T follicular helper cell (primary cell): ENCODE measurements at regions not wholly inside any gene's neighbourhood (a gene's known extent, or its start where the extent isn't known, plus 50 kb on each side); places are given as distances from the start of the nearest gene placed in this dataset.

ENCODE experiments used
- DNase-seq: peaks from one replicate; pipeline ENCODE4 v3.0.0-alpha.2; 2020; ENCODE audit warnings: low read depth

DNA sequence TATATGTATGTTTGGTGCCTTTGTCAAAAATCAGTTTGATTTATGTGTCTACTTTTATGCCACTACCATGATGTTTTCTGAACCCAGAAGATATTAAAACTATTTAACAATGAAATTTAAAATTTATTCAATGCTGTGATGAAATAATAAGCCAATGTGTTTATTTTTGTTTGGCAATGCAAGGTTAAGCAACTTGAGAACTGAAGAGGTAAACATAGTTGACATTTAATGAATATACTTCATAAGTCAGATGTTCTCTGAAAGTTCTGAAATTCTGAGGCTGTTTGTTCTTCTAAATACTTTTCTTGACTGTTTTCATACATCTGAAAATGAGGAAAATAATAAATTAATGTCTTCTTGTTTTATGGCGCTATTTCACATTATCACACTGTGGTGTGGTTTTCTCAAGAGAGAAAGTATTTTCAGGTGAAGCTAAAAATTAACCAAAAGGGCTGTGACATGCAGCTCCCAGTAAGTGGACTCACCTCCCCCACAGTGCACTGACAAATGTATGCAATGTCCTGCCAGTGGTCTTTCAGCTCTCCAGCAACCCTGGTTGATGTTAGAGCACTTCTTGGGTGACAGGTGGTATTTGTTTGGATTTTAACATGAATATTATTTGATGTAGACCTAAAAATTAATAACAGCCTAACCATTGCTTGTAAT is 863.6 kb upstream of the SALL3 start:
- DNase-seq, result no peak

DNA sequence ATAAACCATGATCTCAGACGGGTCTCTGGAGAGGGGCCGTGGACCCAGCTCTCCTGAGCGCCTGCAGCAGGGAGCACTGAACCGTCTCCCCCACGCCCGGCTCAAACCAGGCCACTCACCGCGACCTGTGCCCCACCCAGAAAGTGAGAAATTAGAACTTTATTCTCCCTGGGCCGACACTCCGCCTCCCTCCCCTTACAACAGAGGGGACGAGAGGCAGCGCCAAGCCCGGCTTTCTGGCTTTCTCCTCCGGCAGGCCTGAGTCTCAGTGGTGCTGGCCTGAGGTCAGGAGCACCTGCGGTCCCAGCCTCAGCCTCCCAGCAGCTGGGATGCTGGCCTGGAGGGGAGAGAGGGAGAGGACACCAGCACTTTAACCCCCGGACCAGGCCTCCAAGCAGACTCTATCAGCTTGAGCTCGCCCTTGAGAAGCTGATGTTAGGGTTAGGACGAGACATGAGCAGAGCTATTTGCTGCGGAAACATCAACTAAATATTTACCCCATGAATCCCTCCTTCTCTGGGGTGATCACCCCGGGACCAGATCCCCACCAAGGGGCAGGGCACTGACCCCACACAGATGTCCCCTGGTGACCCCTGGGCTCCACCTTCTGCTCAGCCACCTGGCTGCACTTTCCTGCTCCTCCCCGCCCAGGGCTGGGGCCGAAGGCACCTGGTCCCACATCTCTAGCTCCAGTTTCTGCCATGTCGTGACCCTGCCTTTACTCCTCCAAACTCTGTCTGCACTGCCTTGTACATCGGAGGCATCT is 856.3 kb upstream of the SALL3 start:
- DNase-seq, result no peak

DNA sequence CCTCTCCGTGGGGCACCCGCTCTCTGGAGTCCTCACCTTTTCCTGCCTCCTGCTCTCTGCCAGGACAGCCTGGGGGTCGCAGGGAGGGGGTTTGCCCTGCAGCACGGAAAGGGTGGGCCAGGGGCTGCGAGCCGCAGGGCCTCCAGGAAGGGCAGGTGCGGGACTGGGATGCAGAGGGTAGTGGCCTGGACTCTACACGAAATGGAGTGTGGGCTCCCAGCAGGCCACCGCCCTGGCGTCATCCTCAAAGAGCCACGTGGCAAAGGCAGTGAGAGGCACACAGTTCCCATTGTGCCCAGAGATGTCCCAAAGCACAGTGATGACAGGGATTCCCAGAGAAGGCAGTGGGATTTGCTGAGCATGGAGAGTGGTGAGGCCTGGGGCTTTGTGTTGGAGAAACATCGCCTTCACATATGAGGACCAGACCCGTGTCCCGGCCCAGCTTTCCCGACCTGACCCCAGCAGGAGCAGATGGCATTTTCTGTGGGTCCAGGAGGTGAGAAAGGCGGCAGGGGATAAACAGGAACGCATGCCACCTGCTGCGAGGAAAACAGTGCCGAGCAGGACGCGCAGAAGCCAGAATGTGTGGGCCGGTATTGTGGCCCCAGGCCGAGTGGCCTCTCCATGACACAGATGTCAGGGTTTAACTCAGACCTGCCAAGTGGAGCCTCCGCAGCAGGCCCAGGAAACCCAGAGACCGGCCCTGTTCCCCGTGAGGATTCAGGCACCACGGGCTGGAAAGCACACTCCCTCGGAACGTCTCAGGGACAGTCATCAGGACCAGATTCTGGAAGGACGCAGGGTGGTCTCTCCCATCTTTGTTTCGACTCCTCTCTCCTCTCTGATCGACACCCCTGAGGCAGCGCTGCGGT is 855.5 kb upstream of the SALL3 start:
- no peak for DNase-seq

DNA sequence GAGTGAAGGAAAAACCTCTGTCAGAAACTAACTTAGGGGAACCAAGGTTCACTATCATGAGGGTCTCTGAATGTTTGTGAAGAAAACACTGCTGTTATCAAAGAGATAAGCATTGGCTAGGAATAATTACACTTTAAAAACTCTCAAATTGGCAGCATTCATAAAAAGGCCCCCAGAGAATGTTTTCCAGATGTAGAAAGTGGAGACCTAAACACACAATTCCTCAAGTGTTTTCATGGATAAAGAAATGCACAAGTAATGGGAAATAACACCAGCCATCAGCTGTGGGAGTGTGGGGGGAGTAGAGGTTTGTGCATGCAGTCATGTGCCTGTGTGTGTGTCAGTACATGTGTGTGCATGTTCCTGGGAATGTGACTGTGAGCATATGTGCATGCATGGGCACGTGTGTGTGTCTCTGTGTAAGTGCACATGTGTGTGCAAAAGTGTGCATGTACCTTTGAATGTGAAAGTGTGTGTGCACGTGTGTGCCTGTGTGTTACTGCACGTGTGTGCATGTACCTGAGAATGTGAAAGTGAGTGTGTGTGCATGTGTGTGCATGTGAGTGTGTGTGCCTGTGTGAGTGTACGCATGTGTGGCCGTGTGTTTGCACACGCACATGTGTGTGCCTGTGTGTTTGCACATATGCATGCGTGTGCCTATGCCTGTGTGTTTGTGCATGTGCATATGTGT is 854.3 kb upstream of the SALL3 start:
- DNase-seq, result no peak

DNA sequence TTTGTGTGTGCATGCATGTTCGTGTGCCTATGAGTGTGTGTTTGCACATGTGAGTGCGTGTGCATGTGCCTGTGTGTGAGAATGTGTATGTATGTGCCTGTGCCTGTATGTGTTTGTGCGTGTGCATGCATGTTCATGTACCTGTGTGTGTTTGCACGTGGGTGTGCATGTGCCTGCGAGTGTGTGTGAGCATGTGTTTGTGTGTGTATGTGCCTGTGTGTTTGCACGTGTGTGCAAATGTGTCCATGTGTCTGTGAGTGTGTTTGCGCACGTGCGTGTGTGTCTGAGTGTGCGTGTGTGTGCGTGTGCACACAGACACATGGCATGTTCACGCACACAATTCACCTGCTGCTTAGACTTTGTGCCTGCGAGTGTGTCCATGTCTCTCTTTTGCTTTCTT is 853.5 kb upstream of the SALL3 start:
- no peak for DNase-seq

DNA sequence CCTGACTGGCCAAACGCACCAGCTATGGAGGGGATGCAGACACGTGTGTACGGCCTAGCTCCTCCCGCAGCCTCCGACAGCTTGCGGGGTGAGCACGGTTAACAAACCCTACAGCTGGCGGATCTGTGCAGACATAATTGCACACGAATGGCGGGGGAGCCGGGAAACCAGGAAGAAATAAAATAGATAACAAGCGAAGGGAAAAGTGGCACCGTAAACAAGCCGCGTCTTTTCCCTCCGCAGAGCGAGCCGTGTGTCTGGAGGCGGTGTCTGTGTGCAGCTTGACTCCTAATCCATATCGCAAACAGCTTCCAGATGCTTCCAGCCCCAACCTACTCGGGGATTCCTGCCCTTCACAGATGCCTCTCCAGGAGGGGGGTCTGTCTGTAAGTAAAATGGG is 853.1 kb upstream of the SALL3 start:
- no peak for DNase-seq

DNA sequence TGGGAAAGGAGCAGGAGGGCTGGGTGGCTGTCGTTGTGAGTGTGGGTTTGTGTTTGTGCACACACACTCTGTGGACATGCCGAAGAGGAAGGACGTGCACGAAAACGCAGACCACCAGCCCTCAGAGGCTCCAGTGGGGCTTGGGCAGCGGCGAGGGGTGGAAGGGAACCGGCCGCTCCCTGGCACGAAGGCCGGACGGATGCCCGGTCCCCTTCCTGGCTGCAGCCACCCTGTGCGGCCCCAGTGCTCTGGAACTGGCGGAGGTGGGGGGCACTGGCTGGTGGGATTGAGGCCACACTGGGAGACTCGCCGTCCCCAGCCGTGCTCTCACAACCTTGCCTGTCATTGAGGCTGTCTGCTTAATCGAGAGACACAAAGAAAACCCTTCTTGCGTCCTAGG is 852.6 kb upstream of the SALL3 start:
- no peak for DNase-seq

DNA sequence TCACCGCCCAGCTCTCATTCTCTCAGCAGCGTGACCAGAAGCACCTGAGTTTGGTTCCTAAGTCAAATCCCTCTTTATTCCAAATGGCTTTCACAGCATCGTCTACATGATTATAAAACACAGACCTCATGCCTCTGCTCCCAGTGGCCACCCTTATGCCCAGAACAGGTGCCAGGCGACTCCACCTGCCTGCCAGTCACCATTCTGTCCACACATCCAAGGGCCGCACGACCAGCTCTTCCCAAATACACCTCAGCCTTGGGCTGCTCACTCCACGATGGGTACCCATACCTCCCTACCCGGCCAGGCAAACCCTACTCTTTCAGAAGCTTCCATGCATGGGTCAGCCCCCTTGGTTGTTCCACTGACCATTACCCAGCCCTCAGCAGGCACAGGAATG is 851.6 kb upstream of the SALL3 start:
- no peak for DNase-seq

DNA sequence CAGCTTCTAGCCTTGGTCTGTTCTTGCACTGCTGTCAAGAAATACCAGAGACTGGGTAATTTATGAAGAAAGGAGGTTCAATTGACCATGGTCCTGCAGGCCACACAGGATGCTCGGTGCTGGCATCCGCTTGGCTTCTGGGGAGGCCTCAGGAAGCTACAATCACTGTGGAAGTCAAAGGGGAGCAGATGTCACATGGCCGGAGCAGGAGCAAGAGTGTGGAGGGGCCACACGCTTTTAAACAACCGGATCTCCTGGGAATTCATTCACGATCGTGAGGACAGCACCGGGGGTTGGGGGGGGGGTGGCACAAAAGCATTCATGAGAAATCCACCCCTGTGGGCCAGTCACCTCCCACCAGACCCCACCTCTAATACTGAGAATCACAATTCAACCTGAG is 850.4 kb upstream of the SALL3 start:
- DNase-seq, result no peak

DNA sequence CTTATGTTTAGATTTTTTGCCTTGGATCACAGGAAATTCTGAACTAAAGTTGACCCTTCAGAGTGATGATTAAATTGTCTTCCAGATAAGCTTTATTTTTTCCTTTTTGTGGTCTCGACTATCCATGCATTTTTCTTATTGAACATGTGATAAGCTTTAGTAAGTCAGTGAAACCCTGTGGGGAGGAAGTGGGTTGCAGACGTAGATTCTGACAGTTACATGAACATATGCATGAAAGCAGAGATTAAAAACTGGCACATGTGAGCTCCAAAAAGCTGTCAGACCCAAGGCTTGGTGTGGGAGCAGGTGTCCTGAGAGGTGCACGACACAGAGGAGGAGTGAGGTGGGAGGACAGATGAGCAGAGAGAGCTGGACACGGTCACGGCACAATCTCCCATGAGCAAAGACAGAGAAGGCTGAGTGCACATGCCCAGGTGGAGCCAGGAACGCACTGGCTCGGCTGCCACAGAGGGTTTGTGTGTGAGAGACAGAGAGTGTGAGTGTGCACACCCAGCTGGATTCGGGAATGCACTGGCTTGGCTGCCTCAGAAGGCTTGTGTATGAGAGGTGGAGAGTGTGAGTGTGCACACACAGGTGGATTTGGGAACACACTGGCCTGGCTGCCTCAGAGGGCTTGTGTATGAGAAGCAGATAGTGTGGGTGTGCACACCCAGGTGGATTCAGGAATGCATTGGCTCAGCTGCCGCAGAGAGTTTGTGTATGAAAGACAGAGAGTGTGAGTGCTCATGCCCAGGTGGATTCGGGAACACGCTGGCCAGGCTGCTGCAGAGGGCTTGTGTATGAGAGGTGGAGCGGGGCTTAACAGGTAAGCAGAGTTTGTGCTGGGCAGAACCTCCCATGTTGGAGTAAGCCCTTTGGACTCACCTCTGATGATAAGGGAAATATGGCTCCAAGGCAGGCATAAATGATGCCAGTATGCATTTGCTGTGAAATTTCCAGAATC is 849.1 kb upstream of the SALL3 start:
- no peak for DNase-seq

DNA sequence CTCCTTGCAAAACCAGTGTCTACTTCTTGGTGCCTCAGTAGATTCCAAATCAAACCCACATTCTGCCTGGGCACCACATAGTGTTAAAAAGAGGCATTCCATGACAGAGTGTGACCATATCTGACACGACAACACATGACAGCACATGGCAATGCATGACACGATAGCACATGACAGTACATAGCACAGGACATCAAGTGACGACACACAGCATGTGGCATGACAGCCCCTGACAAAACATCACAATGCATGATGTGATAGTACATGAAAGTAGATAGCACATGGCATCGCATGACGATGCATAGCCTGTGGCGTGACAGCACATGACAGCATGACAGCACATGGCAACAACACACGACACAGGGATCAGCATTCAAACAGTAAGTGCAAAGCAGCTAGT is 845.9 kb upstream of the SALL3 start:
- DNase-seq, result no peak

DNA sequence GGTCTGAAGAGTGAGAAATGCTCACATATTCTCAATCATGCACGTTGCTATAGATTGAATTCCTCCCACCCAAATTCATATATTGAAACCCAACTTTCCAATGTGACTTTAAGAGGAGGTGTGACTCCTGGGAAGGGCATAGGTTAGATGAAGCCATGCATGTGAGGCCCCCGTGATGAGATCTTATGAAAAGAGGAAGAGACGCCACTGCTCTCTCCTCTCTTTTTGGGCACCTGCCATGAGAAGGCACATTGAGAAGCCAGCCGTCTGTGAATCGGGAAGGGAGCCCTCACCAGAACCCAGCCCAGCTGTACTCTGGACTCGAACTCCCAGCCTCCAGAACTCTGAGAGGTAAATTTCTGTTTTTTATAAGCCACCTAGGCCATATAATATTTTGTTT is 842.6 kb upstream of the SALL3 start:
- no peak for DNase-seq

DNA sequence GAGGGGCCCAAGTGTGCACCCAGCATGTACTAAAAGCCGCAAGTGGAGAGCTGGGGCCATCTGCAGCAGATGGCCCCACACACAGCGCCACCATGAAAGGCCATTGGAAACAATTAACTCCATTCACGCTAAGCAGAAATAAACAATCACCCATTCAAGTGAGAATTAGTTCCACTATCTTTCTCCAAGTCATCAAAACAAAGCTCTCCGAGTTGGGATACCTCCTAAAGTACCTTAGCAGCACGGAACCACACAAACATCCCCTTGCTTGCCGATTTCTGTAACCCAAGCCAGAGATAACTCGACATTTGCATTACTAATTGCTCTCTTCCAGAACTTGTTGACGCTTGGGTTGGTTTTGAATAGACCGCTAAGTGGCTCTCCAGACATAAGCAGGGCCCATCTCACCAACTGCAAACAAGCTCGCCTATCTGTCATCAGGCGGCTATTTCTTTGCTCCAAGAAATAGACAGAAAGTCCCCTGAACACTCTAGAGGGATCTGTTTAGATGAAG is 840.6 kb upstream of the SALL3 start:
- no peak for DNase-seq

DNA sequence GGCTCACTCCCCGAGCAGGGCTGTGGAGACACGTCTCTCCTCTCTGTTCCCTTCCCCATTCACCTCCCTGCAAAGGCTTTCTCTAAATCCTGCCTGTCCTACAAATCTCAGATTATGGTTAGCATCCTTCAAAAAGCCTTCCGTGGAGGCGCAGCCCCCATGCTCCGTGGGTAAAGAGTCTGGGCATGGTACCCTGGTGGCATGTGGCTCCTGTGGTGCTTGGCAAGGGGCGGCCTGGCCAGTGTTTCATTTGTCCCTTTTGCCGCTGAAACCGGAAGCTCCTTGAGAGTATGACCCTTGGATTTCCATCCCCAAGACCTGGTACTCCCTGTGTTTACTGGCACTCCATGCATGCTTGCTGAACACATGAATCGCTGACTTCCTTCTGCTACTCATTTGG is 839.3 kb upstream of the SALL3 start:
- no peak for DNase-seq

DNA sequence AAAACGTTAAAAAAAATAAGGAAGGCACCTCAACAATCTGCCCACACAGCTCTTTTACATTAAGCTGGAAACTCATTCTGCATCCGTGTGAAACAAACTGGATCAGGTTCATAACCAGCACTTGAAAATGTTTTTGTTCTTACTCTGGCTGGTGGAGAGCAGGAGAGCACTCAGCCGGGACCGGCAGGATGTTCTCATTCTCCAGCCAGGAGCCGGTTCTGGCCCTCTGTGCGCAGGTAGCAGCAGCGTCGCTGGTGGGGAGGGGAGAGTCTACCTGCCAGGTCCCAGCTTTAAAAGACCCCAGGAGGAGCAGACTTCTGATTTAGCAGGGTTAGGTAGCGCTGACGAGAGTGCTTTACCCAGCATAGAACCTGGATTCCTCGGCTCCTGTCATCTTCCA is 834.9 kb upstream of the SALL3 start:
- DNase-seq, result no peak

DNA sequence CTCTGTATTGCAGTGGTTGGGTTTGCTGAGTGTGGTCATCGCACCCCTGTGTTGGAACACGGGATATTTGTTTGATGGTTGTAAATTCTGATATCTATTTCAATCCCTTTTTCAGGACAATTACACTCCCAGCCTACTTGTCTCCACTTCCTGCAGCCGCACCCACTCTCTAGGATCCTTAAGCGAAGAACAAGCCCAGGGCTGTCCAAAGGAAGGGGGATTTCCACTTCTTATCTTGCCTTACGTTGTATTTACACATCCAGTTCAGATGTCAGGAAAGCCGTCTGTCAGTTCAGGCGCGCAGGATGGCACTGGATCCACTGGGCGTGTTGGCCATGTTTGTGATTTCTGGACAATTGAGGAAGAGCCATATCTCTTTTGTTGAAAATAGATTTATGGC is 834.5 kb upstream of the SALL3 start:
- no peak for DNase-seq

DNA sequence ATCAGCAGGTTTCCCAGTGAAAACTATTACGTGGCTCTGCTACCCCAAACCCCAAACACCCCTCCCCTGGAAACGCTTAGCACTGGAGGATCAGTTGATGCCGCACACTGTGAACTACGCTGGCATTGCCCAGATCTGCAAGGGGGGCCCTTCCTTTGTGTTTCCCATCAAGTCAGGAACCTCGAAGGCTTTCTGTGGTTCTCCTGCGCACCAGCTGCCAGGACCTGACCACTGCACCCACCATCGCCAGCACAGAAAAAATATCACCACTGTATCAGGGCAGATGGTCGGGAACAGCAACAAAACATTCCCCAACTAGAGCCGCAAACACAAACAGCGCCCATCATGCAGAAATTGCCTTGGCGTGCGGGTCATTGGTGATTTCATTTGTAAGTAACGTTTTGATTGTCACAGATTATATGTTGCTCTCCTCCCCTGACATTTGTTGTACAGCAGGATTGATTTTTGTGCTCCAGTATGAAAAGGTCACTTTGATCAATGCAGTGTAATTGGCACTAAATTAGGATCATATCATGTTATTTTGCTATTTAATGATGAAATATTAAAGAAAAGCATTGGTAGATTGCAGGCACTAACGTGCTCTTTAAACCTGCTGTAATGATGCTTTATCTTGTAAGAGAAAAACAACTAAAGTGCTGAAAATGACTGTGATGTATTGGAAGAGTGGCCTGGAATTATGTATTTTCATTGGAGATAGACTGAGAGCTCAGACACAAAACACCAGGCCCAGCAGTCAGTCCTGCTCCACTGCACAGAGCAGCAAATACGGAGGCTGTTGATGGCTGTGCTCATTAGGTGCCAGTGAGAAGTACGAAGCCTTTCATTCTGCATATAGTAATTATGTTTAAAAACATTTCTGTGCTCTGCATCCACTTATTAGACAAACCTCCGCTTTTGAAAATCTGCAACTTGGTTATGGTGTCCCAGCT is 833.2 kb upstream of the SALL3 start:
- no peak for DNase-seq

DNA sequence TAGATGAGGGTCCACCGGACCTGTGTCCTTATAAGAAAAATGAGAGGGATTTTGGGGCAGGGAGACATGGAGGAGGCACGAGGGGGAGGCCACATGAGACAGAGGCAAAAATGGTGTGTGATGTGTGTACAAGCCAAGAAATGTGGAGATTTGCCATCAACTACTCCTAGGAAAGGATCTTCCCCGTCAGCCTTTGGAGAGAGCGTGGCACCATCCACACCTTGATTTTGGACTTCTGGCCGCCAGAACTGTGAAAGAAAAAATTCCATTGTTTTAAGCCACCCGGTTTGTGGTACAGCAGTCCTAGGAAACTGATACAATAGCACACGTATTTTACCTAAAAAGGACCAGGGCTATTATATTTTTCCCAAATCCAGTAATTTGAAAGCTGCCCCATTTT is 829.0 kb upstream of the SALL3 start:
- DNase-seq, result no peak

DNA sequence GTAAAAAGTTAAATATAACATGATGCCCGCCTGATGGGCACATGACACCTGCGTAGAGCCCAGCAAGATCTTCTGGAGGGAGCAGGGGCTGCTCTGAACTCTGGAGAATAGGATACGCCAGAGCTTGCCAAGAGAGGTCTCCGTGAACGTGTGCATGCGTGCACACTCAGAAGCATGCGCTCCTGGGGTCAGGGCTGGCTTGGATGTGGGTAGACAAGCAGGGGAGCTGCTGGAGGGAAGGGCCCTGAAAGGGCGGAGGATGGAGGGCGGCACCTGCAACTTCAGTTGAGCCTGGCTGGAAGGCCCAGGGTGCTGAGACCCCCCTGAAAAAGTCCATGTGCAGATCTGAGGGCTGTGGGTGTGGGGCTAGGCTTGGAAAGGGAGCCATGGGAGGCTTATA is 828.4 kb upstream of the SALL3 start:
- DNase-seq, result no peak
